Osteocyte (in vitro differentiated cells): ENCODE measurements at regions not wholly inside any gene's neighbourhood (a gene's known extent, or its start where the extent isn't known, plus 50 kb on each side); places are given as distances from the start of the nearest gene placed in this dataset.
"Not testable (repeated sequence)": the region's sequence is repeated elsewhere in the genome, so short reads cannot be mapped to it uniquely, and the experiment has no call there.

Experiments used
- DNase-seq: peaks from one replicate; pipeline ENCODE4 v3.0.0; 2021; ENCODE audit warnings: mixed read lengths; ENCODE audit not compliant: unreplicated experiment; ENCODE audit errors: extremely low spot score
- H3K27ac Mint-ChIP-seq: one replicate; pipeline ENCODE4 v1.8.0; 2021; ENCODE audit warnings: mild to moderate bottlenecking, mixed read lengths; ENCODE audit not compliant: unreplicated experiment
- H3K27me3 Mint-ChIP-seq: one replicate; pipeline ENCODE4 v1.8.0; 2021; ENCODE audit warnings: mixed read lengths; ENCODE audit not compliant: unreplicated experiment
- H3K36me3 Mint-ChIP-seq: one replicate; pipeline ENCODE4 v1.8.0; 2021; ENCODE audit warnings: mixed read lengths; ENCODE audit not compliant: unreplicated experiment
- H3K4me1 Mint-ChIP-seq: one replicate; pipeline ENCODE4 v1.8.0; 2021; ENCODE audit warnings: mixed read lengths; ENCODE audit not compliant: unreplicated experiment
- H3K4me3 Mint-ChIP-seq: one replicate; pipeline ENCODE4 v1.8.0; 2021; ENCODE audit warnings: mild to moderate bottlenecking, moderate library complexity, mixed read lengths; ENCODE audit not compliant: unreplicated experiment
- H3K9me3 Mint-ChIP-seq: one replicate; pipeline ENCODE4 v1.8.0; 2021; ENCODE audit warnings: mixed read lengths; ENCODE audit not compliant: unreplicated experiment
- CTCF ChIP-seq: fragments of 200-600 bp; sonication (generic); IDR thresholded peaks from 2 replicates; pipeline ENCODE4 v1.5.0; 2021; ENCODE audit warnings: antibody characterized with exemption, mild to moderate bottlenecking, moderate library complexity

DNA sequence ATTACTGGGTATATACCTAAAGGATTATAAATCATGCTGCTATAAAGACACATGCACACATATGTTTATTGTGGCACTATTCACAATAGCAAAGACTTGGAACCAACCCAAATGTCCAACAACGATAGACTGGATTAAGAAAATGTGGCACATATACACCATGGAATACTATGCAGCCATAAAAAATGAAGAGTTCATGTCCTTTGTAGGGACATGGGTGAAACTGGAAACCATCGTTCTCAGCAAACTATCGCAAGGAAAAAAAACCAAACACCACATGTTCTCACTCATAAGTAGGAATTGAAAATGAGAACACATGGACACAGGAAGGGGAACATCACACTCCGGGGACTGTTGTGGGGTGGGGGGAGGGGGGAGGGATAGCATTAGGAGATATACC, 125.3 kb upstream of the PJA2 start:
- peaks cover 12% of the 10 kb centered on the region for H3K9me3 Mint-ChIP-seq
- not testable (repeated sequence) for H3K27ac Mint-ChIP-seq, DNase-seq, H3K36me3 Mint-ChIP-seq, H3K4me3 Mint-ChIP-seq
- H3K4me1 Mint-ChIP-seq, result peaks cover 16% of the 10 kb centered on the region
- peaks cover 17% of the 10 kb centered on the region for H3K27me3 Mint-ChIP-seq

DNA sequence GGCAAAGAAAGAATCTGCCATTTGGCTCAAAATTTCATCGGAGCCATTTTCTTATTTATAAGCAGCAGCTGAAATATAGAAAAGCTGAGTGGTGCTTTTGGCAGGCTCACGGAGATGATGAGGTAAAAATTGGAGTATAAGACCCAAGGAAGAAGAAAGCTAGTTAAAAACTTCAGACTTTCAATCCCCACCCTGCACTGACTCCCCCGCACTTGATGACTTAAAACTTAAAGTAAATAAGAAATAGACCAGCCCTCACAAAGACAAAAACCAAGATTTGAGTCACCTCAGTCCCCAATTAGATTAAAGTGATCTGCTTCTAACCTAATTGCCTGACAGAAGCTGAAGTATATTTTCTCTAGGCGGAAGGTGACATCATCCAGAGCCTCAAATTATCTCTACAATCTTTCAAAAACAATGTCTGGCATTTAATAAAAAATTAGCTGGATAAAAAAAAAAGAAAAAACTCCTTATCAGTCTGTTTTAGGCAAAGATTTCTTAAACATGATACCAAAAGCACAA, 124.0 kb upstream of the PJA2 start:
- DNase-seq, result no peak
- H3K4me3 Mint-ChIP-seq, result no peak overlapping the region

DNA sequence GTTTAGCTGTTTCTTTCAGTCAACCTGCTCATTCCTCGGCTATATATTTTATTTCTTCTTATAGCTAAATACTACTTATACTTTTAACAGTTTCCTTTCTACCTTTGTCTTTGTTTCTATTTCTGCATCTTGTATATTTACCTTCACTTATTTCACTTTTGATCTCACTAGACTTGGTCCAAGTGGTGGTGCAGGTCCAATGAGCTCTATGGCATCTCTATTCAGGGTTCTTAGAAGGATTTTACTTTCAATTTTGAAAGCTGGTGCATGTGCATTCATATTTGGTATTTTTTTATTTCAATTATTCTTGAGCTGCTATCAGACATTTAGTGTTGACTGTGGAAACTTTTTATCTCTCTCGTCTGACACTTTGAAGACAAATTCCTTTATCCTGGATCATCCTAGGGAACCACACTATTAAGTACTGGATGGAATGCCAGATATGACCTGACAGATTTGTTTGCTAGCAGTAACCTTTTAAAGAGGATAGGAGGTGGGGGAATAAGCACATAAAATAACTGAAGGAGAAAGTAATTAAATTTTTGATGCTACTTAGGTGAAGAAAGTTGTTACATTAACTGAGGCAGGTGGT, 123.1 kb upstream of the PJA2 start:
- Mint-ChIP-seq H3K27ac (no peak overlapping the region), H3K27me3 (peaks cover 10% of the 10 kb centered on the region), H3K4me1 (peaks cover 16% of the 10 kb centered on the region), H3K36me3 (no peaks in the 10 kb centered on the region), H3K9me3 (no peaks in the 10 kb centered on the region), H3K4me3 (no peak overlapping the region)
- DNase-seq, result no peak
- no peak for TF ChIP-seq CTCF

More for the DNA sequence above, 124.0 kb upstream of the PJA2 start:
- no peak overlapping the region for H3K27ac Mint-ChIP-seq
- peaks cover 16% of the 10 kb centered on the region for H3K4me1 Mint-ChIP-seq
- no peaks in the 10 kb centered on the region for H3K36me3 Mint-ChIP-seq
- peaks cover 11% of the 10 kb centered on the region for H3K27me3 Mint-ChIP-seq
- no peaks in the 10 kb centered on the region for H3K9me3 Mint-ChIP-seq
- no peak for TF ChIP-seq CTCF

DNA sequence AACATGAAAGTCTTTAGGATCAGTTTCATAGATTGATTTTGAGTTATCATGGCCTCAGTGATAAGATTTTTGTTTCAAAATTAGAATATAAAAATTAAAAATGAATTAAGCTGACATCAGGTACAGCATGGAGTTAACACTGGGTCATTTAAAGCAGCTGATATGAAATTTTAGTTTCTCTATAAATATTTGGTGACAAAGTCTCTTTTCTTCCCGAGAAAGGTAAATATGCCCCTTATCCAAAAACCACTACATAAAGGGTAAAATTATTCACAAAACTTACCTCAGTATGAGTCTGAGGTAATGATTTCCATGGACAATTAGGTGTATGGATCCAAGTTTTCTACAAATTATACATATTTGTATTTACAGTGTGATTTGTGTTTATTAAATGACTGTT, 121.5 kb upstream of the PJA2 start:
- Mint-ChIP-seq H3K27ac (no peak overlapping the region), H3K36me3 (no peaks in the 10 kb centered on the region), H3K4me1 (peaks cover 16% of the 10 kb centered on the region), H3K4me3 (no peak overlapping the region), H3K9me3 (no peaks in the 10 kb centered on the region), H3K27me3 (peaks cover 3% of the 10 kb centered on the region)
- no peak for TF ChIP-seq CTCF
- no peak for DNase-seq

DNA sequence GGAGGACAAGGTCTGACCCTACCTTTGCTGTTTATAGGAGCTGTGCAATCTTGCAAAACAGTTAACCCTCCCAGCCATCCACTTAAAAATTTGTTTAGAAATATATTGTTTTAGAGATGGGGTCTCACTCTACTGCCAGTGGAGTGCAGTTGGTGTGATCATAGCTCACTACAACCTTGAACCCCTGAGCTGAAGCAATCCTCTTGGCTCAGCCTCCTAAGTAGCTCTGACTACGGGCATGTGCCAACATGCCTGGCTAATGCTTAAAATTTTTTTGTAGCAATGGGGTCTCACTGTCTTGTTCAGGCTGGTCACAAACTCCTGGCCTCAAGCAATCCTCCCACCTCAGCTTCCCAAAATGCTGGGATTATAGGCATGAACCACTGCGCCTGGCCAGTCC, 120.2 kb upstream of the PJA2 start:
- H3K9me3 Mint-ChIP-seq, result no peaks in the 10 kb centered on the region
- no peaks in the 10 kb centered on the region for H3K27me3 Mint-ChIP-seq
- no peaks in the 10 kb centered on the region for H3K36me3 Mint-ChIP-seq
- no peak overlapping the region for H3K4me3 Mint-ChIP-seq
- DNase-seq, result no peak
- peaks cover 16% of the 10 kb centered on the region for H3K4me1 Mint-ChIP-seq
- H3K27ac Mint-ChIP-seq, result no peak overlapping the region
- no peak for TF ChIP-seq CTCF

- DNase-seq, result no peak
- Mint-ChIP-seq H3K36me3 (no peaks in the 10 kb centered on the region), H3K9me3 (no peaks in the 10 kb centered on the region), H3K4me3 (no peak overlapping the region), H3K4me1 (peaks cover 16% of the 10 kb centered on the region), H3K27ac (no peak overlapping the region), H3K27me3 (no peaks in the 10 kb centered on the region)
- TF ChIP-seq CTCF, result no peak
Measured at GRCh38 chr5:109529520-109529919, 119.7 kb upstream of the PJA2 start.
